ENCODE measurements at regions not wholly inside any gene's neighbourhood (a gene's known extent, or its start where the extent isn't known, plus 50 kb on each side); places are given as distances from the start of the nearest gene placed in this dataset.

- no peak for TF ChIP-seq POLR2A (IDR thresholded peaks at IDR 0.05; ENCODE audit: low read length)
- TF ChIP-seq GATA1 (IDR thresholded peaks at IDR 0.05; ENCODE audit: low read depth, low read length) = no peak
Observed at GRCh38 chr6:145263778-145264211, 471.5 kb downstream of the EPM2A start.
